Left colon (tissue), 2 donors: ENCODE measurements at regions not wholly inside any gene's neighbourhood (a gene's known extent, or its start where the extent isn't known, plus 50 kb on each side); places are given as distances from the start of the nearest gene placed in this dataset.

ENCODE experiments used
- ATAC-seq: fragments of 200-7000 bp; cut with Tn5 transposase; one replicate; pipeline ENCODE4 v1.9.1; 2020; ENCODE audit warnings: mild to moderate bottlenecking, moderate library complexity
- DNase-seq, 2 donors: peaks; one replicate each; pipeline ENCODE4 v3.0.0-alpha.2; 2020
- intact Hi-C, 2 donors: fragments of 100-400 bp; cut with DNase I in 1 of 2; cut with micrococcal nuclease in 1 of 2; formaldehyde crosslinking; loops; one replicate each; pipeline versions ENCODE4 v1.11.2 to v1.14.0; 2022; cut with DNase I, micrococcal nuclease
- donor health status: DM: no; HTN: no; CAD: no.
- donor health status: DM: yes; HTN: yes; CAD: no.

- DNase-seq (no peak), ATAC-seq (no peak)
- intact Hi-C loops: no loop called here
Measured at GRCh38 chr10:88023676-88024075, 160.3 kb downstream of the PTEN start.

- no peak for DNase-seq
- no peak for ATAC-seq
- intact Hi-C loops: no loop called here
Measured at GRCh38 chr10:88026031-88026430, 162.6 kb downstream of the PTEN start.

GRCh38 chr10:88027570-88027969 lies 164.1 kb downstream of the PTEN start:
- ATAC-seq (peak; percentile 24), DNase-seq (peak in 1 of 2 donors; percentile 30)
- intact Hi-C loops: no loop called here

GRCh38 chr10:88028072-88028471 lies 164.6 kb downstream of the PTEN start:
- ATAC-seq (no peak), DNase-seq (no peak)
- intact Hi-C loops: no loop called here

GRCh38 chr10:88028654-88029053 lies 165.2 kb downstream of the PTEN start:
- intact Hi-C loops: no loop called here
- DNase-seq: no peak
- peak; percentile 99 for ATAC-seq

- DNase-seq (no peak), ATAC-seq (no peak)
- intact Hi-C loops: no loop called here
Measured at GRCh38 chr10:88032566-88032965, 169.1 kb downstream of the PTEN start.

- no peak for DNase-seq
- no peak for ATAC-seq
- intact Hi-C loops: no loop called here
Measured at GRCh38 chr10:88033385-88033784, 170.0 kb downstream of the PTEN start.

GRCh38 chr10:88033793-88034192 lies 170.4 kb downstream of the PTEN start:
- no peak for ATAC-seq
- no peak for DNase-seq
- intact Hi-C loops: no loop called here

- intact Hi-C loops: no loop called here
- ATAC-seq (no peak), DNase-seq (no peak)
Measured at GRCh38 chr10:88036126-88036525, 172.7 kb downstream of the PTEN start.

GRCh38 chr10:88037623-88038022 lies 174.2 kb downstream of the PTEN start:
- DNase-seq (no peak), ATAC-seq (no peak)
- intact Hi-C loops: no loop called here

- ATAC-seq (no peak), DNase-seq (no peak)
- intact Hi-C loops: no loop called here
Measured at GRCh38 chr10:88038268-88038667, 174.8 kb downstream of the PTEN start.

GRCh38 chr10:88039496-88040200 lies 176.2 kb downstream of the PTEN start:
- intact Hi-C loops: no loop called here
- DNase-seq: no peak
- no peak for ATAC-seq

- ATAC-seq: no peak
- no peak for DNase-seq
- intact Hi-C loops: no loop called here
Measured at GRCh38 chr10:88041243-88042159, 178.1 kb downstream of the PTEN start.

GRCh38 chr10:88042160-88043100 lies 179.0 kb downstream of the PTEN start:
- intact Hi-C loops: no loop called here
- ATAC-seq (no peak), DNase-seq (no peak)

- intact Hi-C loops: no loop called here
- ATAC-seq (no peak), DNase-seq (no peak)
Measured at GRCh38 chr10:88045096-88045495, 181.7 kb downstream of the PTEN start.

GRCh38 chr10:88045656-88046415 lies 182.4 kb downstream of the PTEN start:
- intact Hi-C loops: no loop called here
- ATAC-seq (no peak), DNase-seq (no peak)

GRCh38 chr10:88047579-88047978 lies 184.2 kb downstream of the PTEN start:
- intact Hi-C loops: no loop called here
- ATAC-seq: no peak
- DNase-seq: no peak

- ATAC-seq (no peak), DNase-seq (no peak)
- intact Hi-C loops: no loop called here
Measured at GRCh38 chr10:88048312-88048711, 184.9 kb downstream of the PTEN start.

- intact Hi-C loops: no loop called here
- DNase-seq (no peak), ATAC-seq (no peak)
Measured at GRCh38 chr10:88049204-88049603, 185.8 kb downstream of the PTEN start.
